ENCODE measurements at regions not wholly inside any gene's neighbourhood (a gene's known extent, or its start where the extent isn't known, plus 50 kb on each side); places are given as distances from the start of the nearest gene placed in this dataset.
"Not testable (repeated sequence)": the region's sequence is repeated elsewhere in the genome, so short reads cannot be mapped to it uniquely, and the experiment has no call there.

DNA sequence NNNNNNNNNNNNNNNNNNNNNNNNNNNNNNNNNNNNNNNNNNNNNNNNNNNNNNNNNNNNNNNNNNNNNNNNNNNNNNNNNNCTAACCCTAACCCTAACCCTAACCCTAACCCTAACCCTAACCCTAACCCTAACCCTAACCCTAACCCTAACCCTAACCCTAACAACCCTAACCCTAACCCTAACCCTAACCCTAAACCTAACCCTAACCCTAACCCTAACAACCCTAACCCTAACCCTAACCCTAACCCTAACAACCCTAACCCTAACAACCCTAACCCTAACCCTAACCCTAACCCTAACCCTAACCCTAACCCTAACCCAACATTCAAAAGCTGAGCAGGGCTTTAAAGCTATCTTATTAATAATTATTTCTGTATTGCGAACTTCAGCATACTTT is 182.5 kb upstream of the FAM20C start:
- DNase-seq (ENCODE audit: low spot score); FAIRE-seq: not testable (repeated sequence)

DNA sequence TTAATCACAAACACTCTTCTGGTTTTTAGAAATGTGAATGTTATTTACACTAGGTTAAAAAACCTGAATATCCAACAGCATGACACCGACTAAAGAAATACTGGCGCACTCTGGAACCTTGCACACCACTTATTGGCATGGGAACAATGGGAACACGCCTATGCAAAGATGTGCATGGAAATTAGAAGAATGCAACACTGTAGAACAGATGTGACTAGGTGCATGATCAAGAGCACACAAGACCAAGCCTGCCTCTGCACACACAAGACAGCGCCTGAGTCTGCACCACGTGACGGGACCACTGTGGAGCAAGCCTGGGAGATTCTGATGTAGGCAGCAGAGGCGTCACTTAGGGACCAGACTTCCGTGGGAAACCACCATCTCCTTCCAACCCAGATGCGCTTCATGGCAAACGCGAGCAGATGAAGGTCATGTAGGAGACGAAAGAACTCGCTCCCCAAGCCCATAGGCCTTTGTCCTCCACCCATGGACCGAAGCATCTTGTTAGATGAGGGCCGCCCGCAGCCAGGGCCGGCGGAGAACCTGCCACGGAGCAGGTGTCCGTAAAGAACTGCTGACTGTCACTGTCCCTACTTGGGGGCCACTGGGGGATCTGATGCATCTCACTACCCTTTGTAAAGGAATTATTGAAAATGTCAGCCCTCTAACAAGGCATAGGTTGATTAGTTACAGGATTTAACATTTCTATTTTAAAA is 159.6 kb upstream of the FAM20C start:
- not testable (repeated sequence) for FAIRE-seq; DNase-seq (ENCODE audit: low spot score)

DNA sequence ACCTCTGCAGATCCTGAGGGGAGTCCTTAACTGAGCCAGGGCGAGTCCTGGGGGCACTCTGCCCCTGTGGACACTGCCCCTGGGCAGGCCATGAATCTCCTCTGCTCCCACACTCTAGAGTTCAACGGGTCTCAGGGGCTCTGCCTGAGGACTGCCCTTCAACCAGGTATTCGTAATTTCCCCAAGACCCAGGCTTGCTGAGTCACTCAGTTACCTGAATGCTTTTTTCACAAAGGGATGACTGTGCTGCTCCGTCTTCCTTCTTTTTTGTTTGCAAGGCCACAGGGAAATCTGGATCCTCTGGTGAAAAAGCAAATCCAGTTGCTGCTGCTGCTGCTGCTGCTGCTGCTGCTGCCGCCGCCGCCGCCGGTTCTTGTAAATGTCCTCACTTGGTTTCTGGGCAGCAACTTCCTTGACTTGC is 157.2 kb upstream of the FAM20C start:
- not testable (repeated sequence) for FAIRE-seq; DNase-seq (ENCODE audit: low spot score)

GRCh38 chr7:36539-36938 is 155.8 kb upstream of the FAM20C start:
- FAIRE-seq; DNase-seq (ENCODE audit: low spot score): not testable (repeated sequence)

DNA sequence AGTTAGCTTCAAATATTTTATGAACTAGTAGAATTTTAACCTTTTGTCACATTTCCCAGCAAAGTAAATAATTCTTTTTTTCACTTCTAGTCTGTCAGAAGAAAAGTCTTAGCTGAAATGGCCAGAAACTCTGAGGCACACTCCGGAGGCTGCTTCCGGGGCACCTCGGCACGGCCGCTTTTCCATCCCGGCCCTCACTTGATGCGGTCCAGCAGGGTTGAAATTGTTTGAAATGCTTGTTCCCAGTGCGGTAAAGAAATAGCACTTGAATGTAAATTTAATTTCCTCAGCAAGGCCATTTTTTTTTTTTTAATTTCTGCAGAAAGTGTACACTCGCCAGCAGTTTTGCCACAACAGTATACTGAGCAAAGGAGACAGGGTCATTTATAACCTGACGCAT is 154.7 kb upstream of the FAM20C start:
- FAIRE-seq; DNase-seq (ENCODE audit: low spot score): not testable (repeated sequence)

DNA sequence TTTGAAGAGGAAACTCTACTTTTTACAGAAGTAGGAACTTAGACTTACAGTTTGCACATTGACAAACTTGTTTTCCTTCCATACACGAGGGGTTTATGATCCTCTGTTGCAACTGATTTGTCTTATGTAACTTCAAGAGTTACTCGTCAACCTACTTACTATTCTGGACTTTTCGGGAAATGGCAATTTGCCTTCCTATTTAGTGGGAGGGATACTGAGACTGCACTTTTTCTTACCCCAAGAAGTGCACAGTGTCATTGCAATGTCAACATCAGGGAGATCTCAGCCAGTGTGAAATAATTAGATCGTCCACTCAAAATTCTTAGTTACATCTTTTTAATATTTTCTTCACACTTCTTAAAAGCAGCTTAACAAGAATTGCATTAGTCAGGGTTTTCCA is 153.9 kb upstream of the FAM20C start:
- DNase-seq (ENCODE audit: low spot score); FAIRE-seq: not testable (repeated sequence)

- not testable (repeated sequence) for DNase-seq (ENCODE audit: low spot score)
Observed at GRCh38 chr7:39984-40740, 152.2 kb upstream of the FAM20C start.

DNA sequence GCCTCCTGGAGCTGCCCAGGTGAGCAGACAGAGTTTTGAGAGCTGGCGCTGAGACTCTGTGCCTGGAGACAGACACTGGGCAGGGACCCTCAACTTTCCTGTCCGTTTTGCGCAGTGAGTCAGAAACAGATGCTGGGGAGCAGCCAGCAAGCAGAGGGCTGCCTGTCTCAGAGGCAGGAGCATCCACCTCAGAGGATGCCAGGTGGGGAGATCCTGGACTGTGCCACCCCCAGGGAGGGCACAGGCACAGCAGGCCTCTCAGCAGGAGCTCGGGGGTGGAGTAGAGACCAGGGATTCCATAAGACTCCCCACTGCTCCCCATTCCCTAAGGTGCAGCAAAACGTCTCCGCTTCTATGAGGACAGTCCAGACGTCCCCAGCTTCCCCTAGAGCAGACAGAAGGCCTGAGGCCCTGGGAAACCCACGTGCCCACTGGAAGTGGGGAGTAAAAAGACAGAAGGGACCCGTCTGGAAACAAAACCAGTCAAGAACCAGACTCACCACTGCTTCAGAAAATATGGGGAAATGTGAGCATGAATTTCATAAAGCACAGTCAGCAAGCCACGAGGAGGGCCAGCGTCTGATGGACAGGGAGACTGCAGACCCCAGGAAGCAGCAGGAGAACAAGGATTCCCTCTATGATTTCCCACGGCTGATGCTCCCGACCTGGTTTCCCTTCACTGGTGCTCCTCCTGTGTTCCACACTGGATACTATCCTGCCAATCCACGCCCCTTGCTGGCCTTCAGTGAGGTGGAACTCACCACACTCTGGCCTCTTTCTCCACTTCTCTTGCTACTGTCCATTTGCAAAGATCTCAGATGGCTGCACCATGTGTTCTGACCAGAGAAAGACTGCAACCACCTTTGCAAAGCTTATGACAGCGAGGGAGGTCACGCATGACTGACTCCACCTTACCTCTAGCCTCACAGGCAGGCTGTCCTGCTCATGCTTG is 151.3 kb upstream of the FAM20C start:
- FAIRE-seq (no peak), DNase-seq (ENCODE audit: low spot score) (no peak)

More at GRCh38 chr7:39984-40740, 152.2 kb upstream of the FAM20C start:
- FAIRE-seq, result not testable (repeated sequence)

DNA sequence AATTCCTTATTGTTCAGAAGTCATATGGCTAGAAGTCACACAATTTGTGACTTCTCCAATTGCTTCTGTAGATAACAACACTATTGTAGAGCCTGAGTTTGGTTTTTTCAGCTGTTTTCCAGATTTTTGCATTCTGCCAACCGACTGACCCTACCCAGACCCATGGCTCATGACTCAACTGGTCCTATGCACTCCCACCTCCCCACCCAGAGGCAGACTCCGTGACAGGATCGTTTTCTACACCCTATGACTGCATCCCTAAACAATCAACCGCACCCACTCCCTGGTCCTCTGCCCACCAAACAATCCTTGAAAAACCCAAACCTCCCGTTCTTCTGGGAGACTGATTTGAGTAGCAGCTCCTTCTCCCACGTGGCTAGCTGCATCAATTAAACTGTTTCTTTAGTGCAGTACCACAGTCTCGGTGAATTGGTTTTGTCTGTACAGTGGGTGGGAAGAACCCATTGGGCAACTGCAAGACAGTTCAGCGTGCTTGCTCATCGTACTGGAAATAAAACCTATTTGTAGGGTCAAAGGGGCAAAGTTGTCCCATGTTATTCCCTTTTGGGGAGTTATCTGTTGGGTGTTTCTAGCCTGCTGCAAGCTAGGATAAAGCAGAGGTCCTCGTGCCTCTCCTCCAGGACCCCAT is 150.3 kb upstream of the FAM20C start:
- DNase-seq (ENCODE audit: low spot score) (no peak), FAIRE-seq (no peak)

DNA sequence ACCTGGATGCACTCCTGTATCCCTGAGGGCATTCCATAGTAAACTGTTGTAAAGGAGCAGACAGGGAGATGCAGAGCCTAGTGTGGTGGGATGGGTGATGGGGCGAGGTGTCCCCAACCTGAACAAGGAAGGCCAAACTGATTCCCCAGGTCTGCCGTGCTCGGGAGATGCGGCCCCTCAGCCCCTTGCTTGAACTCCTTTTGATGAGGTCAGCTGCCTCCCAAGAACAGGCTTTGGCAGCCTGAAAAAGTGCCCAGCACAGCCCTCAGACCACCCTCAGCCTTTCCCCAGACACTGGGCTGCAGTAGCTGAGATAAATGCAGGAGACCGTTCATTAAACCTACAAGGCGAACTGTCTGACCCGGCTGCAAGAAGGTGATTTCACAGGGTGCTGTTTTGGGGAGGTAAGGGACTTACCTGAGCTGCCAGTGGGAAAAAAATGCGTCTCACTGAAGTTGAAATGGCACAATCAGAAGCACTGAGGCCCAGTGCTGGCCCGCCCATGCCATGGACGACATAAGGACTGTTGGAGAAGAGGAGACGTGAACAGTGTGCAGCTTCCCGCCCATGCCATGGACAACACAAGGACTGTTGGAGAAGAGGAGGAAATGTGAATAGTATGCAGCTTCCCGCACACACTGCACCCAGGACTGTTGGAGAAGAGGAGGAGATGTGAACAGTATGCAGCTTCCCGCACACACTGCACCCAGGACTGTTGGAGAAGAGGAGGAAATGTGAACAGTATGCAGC is 148.4 kb upstream of the FAM20C start:
- peak; percentile 52 for FAIRE-seq
- no peak for DNase-seq (ENCODE audit: low spot score)

GRCh38 chr7:44541-44896 is 147.9 kb upstream of the FAM20C start:
- FAIRE-seq (no peak), DNase-seq (ENCODE audit: low spot score) (no peak)

GRCh38 chr7:45106-46090 is 147.0 kb upstream of the FAM20C start:
- DNase-seq (ENCODE audit: low spot score) (no peak), FAIRE-seq (peak; percentile 81)

GRCh38 chr7:46123-46829 is 146.1 kb upstream of the FAM20C start:
- FAIRE-seq, result no peak

GRCh38 chr7:46830-47140 is 145.6 kb upstream of the FAM20C start:
- no peak for FAIRE-seq
- no peak for DNase-seq (ENCODE audit: low spot score)

More at GRCh38 chr7:46123-46829, 146.1 kb upstream of the FAM20C start:
- no peak for DNase-seq (ENCODE audit: low spot score)

GRCh38 chr7:51456-52068 is 140.8 kb upstream of the FAM20C start:
- DNase-seq (ENCODE audit: low spot score) (no peak), FAIRE-seq (no peak)

GRCh38 chr7:52100-52499 is 140.3 kb upstream of the FAM20C start:
- DNase-seq (ENCODE audit: low spot score) (no peak), FAIRE-seq (no peak)

GRCh38 chr7:53531-53930 is 138.8 kb upstream of the FAM20C start:
- DNase-seq (ENCODE audit: low spot score), result no peak

DNA sequence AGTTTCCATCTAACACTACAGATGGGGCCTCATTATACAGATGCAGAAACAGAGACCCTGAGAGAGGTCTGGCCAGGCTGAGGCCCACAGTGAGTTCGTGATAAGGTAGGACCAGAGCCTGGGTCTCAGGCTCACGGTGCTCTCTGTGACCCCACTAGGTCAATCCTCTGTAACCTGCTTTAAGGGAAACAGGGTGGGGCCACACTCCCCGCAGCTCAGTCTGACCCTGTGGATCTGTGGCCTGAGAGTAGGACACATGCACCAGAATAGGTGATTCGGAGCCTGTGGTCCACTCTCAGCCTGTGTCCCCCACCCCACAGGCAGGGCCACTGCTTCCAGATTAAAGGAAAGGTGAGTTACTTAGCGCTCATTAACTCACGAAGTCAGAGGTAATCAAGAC is 137.8 kb upstream of the FAM20C start:
- DNase-seq (ENCODE audit: low spot score), result no peak
- FAIRE-seq, result no peak

More at GRCh38 chr7:53531-53930, 138.8 kb upstream of the FAM20C start:
- FAIRE-seq, result no peak

All from urothelium cell line (cell line).